WTC11 (cell line): ENCODE measurements at regions not wholly inside any gene's neighbourhood (a gene's known extent, or its start where the extent isn't known, plus 50 kb on each side); places are given as distances from the start of the nearest gene placed in this dataset.

Experiments used
- ATAC-seq: fragments of 200-7000 bp; cut with Tn5 transposase; 2 replicates; pipeline ENCODE4 v1.10.0; 2021; ENCODE audit warnings: mild to moderate bottlenecking, moderate library complexity
- CTCF ChIA-PET: fragments of 300-600 bp; sonication (Branson Sonifier 250); formaldehyde crosslinking; loops from one replicate; lab custom pipeline; 2021; ENCODE audit warnings: antibody characterized with exemption; lab: Charles Lee
- POLR2A ChIA-PET: fragments of 350-600 bp; sonication (Branson Sonifier 250); formaldehyde crosslinking; loops from one replicate; lab custom pipeline; 2021; ENCODE audit warnings: antibody characterized with exemption; lab: Charles Lee
- DNase-seq: peaks from one replicate; pipeline ENCODE4 v3.0.0; 2021; ENCODE audit warnings: low spot score
- H3K27ac Mint-ChIP-seq: 2 replicates; pipeline ENCODE4 v1.8.0; 2021; ENCODE audit warnings: mixed read lengths
- H3K27me3 Mint-ChIP-seq: 2 replicates; pipeline ENCODE4 v1.8.0; 2021; ENCODE audit warnings: low read depth, mild to moderate bottlenecking, moderate library complexity, mixed read lengths
- H3K36me3 Mint-ChIP-seq: 2 replicates; pipeline ENCODE4 v1.8.0; 2021; ENCODE audit warnings: mixed read lengths
- H3K4me1 Mint-ChIP-seq: 2 replicates; pipeline ENCODE4 v1.8.0; 2022; ENCODE audit warnings: mixed read lengths
- H3K4me3 Mint-ChIP-seq: 2 replicates; pipeline ENCODE4 v1.8.0; 2021; ENCODE audit warnings: mild to moderate bottlenecking, moderate library complexity, mixed read lengths
- H3K9me3 Mint-ChIP-seq: 2 replicates; pipeline ENCODE4 v1.8.0; 2021; ENCODE audit warnings: mixed read lengths
- ARID4B ChIP-seq: sonication (generic); formaldehyde crosslinking; IDR thresholded peaks from 2 replicates; pipeline ENCODE4 v1.8.0; 2023; ENCODE audit warnings: missing genetic modification reagents, mild to moderate bottlenecking, borderline replicate concordance
- CTCF ChIP-seq: fragments of 200-600 bp; IDR thresholded peaks from 2 replicates; pipeline ENCODE4 v1.8.0; 2022; ENCODE audit warnings: antibody characterized with exemption
- EMX1 ChIP-seq: fragments of 250-450 bp; sonication (Bioruptor Pico); IDR thresholded peaks from 2 replicates; pipeline ENCODE4 v1.8.0; 2021; ENCODE audit warnings: mild to moderate bottlenecking
- FOXP1 ChIP-seq: sonication (generic); formaldehyde crosslinking; IDR thresholded peaks from 2 replicates; pipeline ENCODE4 v1.8.0; 2022; ENCODE audit warnings: missing genetic modification reagents, mild to moderate bottlenecking, moderate library complexity, borderline replicate concordance
- FOXP4 ChIP-seq: sonication (generic); formaldehyde crosslinking; IDR thresholded peaks from 2 replicates; pipeline ENCODE4 v1.8.0; 2022; ENCODE audit warnings: mild to moderate bottlenecking, missing genetic modification reagents
- IRF2 ChIP-seq: sonication (generic); formaldehyde crosslinking; IDR thresholded peaks from 2 replicates; pipeline ENCODE4 v1.8.0; 2022; ENCODE audit warnings: low read depth, missing genetic modification reagents, borderline replicate concordance
- JAZF1 ChIP-seq: fragments of 250-450 bp; sonication (Bioruptor Pico); IDR thresholded peaks from 2 replicates; pipeline ENCODE4 v1.9.0; 2021; ENCODE audit warnings: moderate library complexity, mild to moderate bottlenecking, inconsistent platforms
- JUN ChIP-seq: sonication (generic); formaldehyde crosslinking; IDR thresholded peaks from 2 replicates; pipeline ENCODE4 v1.8.0; 2023; ENCODE audit warnings: mild to moderate bottlenecking, missing genetic modification reagents
- MAX ChIP-seq: sonication (generic); formaldehyde crosslinking; IDR thresholded peaks from 2 replicates; pipeline ENCODE4 v1.8.0; 2022; ENCODE audit warnings: mild to moderate bottlenecking, missing genetic modification reagents
- PRDM15 ChIP-seq: sonication (generic); formaldehyde crosslinking; IDR thresholded peaks from 2 replicates; pipeline ENCODE4 v1.8.0; 2022; ENCODE audit warnings: missing genetic modification reagents
- RORB ChIP-seq: fragments of 250-450 bp; sonication (Bioruptor Pico); IDR thresholded peaks from 2 replicates; pipeline ENCODE4 v1.9.0; 2021; ENCODE audit warnings: mild to moderate bottlenecking
- SMAD3 ChIP-seq: sonication (generic); formaldehyde crosslinking; IDR thresholded peaks from 2 replicates; pipeline ENCODE4 v1.8.0; 2022; ENCODE audit warnings: missing genetic modification reagents, mild to moderate bottlenecking, borderline replicate concordance
- SMAD4 ChIP-seq: sonication (generic); formaldehyde crosslinking; IDR thresholded peaks from 2 replicates; pipeline ENCODE4 v1.8.0; 2022; ENCODE audit warnings: mild to moderate bottlenecking, missing genetic modification reagents
- SOX15 ChIP-seq: fragments of 250-450 bp; sonication (Bioruptor Pico); IDR thresholded peaks from 2 replicates; pipeline ENCODE4 v1.9.0; 2021; ENCODE audit warnings: mild to moderate bottlenecking
- TCF7 ChIP-seq: sonication (generic); formaldehyde crosslinking; IDR thresholded peaks from 2 replicates; pipeline ENCODE4 v1.8.0; 2022; ENCODE audit warnings: mild to moderate bottlenecking, low read depth, missing genetic modification reagents, moderate library complexity
- ZNF138 ChIP-seq: sonication (generic); formaldehyde crosslinking; conservative IDR thresholded peaks from 2 replicates; pipeline ENCODE4 v1.8.1; 2022; ENCODE audit warnings: mild to moderate bottlenecking, moderate library complexity, missing genetic modification reagents
- ZNF232 ChIP-seq: sonication (generic); formaldehyde crosslinking; IDR thresholded peaks from 2 replicates; pipeline ENCODE4 v1.8.0; 2022; ENCODE audit warnings: mild to moderate bottlenecking, missing genetic modification reagents
- ZNF281 ChIP-seq: sonication (generic); formaldehyde crosslinking; IDR thresholded peaks from 2 replicates; pipeline ENCODE4 v1.8.0; 2023; ENCODE audit warnings: mild to moderate bottlenecking, missing genetic modification reagents
- ZNF396 ChIP-seq: fragments of 250-450 bp; sonication (Bioruptor Pico); IDR thresholded peaks from 2 replicates; pipeline ENCODE4 v1.8.0; 2021; ENCODE audit warnings: mild to moderate bottlenecking, moderate library complexity, borderline replicate concordance
- ZNF671 ChIP-seq: fragments of 250-450 bp; sonication (Bioruptor Pico); IDR thresholded peaks from 2 replicates; pipeline ENCODE4 v1.8.0; 2021; ENCODE audit warnings: mild to moderate bottlenecking

GRCh38 chr1:2854611-2855010 is 53.1 kb upstream of the TTC34 start:
- Mint-ChIP-seq H3K27me3 (peaks cover 5% of the 10 kb centered on the region), H3K36me3 (peaks cover 34% of the 10 kb centered on the region), H3K4me1 (no peaks in the 10 kb centered on the region), H3K27ac (no peak overlapping the region), H3K9me3 (peaks cover 39% of the 10 kb centered on the region), H3K4me3 (no peak overlapping the region)
- ChIA-PET POLR2A (no interaction called here), CTCF (no interaction called here)
- no peak for DNase-seq
- ATAC-seq, result no peak
- no peak for TF ChIP-seq TCF7 (CRISPR knock-in tag)
- TF ChIP-seq CTCF, result no peak
- no peak for TF ChIP-seq ZNF671
- TF ChIP-seq ARID4B (CRISPR knock-in tag), result no peak
- TF ChIP-seq FOXP4 (CRISPR knock-in tag), result no peak
- no peak for TF ChIP-seq FOXP1 (CRISPR knock-in tag)
- no peak for TF ChIP-seq MAX
- no peak for TF ChIP-seq ZNF138 (CRISPR knock-in tag)
- TF ChIP-seq IRF2 (CRISPR knock-in tag), result no peak
- TF ChIP-seq JUN (CRISPR knock-in tag), result no peak
- no peak for TF ChIP-seq SMAD3
- TF ChIP-seq SOX15 (CRISPR knock-in tag), result no peak
- TF ChIP-seq PRDM15 (CRISPR knock-in tag), result no peak
- TF ChIP-seq ZNF232 (CRISPR knock-in tag), result no peak
- TF ChIP-seq EMX1, result no peak
- TF ChIP-seq SMAD4 (CRISPR knock-in tag), result no peak
- no peak for TF ChIP-seq RORB
- no peak for TF ChIP-seq JAZF1 (CRISPR knock-in tag)
- no peak for TF ChIP-seq ZNF396 (CRISPR knock-in tag)
- TF ChIP-seq ZNF281 (CRISPR knock-in tag), result no peak
